DMS153 treated with DMSO at 0.1 percent for 48 hours (cell line): ENCODE measurements at regions not wholly inside any gene's neighbourhood (a gene's known extent, or its start where the extent isn't known, plus 50 kb on each side); places are given as distances from the start of the nearest gene placed in this dataset.
"Not testable (repeated sequence)": the region's sequence is repeated elsewhere in the genome, so short reads cannot be mapped to it uniquely, and the experiment has no call there.

Experiments used
- DNase-seq: peaks from one replicate; lab custom pipeline; 2025; ENCODE audit not compliant: unreplicated experiment; lab: John Stamatoyannopoulos, UW

DNA sequence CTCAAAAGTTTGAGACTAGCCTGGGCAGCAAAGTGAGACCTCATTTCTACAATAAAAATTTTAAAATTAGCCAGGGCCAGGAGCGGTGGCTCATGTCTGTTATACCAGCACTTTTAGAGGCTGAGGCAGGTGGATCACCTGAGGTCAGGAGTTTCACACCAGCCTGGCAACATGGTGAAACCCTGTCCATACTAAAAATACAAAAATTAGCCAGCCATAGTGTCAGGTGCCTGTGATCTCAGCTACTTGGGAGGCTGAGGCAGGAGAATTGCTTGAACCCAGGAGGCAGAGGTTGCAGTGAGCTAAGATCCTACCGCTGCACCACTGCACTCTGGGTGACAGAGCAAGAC lies 85.1 kb upstream of the MAP4 start:
- not testable (repeated sequence) for DNase-seq

DNA sequence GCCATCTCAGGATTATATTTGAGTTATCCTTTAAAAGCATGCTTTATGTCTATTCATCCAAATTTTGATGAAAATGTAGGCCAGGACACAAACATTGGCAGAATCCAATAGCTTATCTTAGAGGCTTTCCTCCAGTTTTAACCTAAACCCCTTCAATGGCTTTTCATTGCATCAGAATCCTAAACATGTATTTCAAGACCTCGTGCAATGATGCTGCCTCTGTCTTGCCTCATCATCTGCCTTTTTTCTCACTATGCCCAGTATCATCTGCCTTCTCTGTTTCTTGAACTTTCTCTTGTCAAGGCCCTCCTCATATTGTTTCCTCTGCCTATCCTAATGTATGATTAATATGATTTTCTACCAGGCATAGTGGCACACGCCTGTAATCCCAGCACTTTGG lies 76.1 kb upstream of the MAP4 start:
- DNase-seq = no peak

DNA sequence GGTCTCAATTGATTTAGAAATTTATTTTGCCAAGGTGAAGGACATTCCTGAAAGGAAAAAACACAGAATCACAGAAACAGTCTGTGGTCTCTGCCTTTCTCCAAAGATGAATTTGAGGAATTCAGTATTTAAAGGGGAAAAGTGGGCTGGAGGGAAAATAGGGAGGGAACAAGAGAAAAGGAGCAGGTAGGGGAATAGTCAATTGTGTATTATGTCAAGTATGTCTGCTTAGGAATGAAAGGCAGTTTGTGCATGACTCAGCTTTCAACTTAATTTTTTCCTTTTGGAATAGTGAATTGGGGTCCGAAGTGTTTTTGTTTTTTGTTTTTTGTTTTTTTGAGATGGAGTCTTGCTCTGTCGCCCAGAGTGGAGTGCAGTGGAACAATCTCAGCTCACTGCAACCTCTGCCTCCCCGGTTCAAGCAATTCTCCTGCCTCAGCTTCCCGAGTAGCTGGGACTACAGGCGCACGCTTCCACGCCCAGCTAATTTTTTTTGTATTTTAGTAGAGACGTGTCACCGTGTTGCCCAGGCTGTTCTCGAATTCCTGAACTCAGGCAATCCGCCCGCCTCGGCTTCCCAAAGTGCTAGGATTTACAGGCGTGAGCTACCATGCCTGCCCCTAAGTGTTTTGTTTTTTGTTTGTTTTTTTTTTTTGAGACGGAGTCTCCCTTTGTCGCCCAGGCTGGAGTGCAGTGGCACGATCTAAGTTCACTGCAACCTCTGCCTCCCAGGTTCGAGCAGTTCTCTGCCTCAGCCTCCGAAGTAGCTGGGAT lies 74.1 kb upstream of the MAP4 start:
- no peak for DNase-seq

DNA sequence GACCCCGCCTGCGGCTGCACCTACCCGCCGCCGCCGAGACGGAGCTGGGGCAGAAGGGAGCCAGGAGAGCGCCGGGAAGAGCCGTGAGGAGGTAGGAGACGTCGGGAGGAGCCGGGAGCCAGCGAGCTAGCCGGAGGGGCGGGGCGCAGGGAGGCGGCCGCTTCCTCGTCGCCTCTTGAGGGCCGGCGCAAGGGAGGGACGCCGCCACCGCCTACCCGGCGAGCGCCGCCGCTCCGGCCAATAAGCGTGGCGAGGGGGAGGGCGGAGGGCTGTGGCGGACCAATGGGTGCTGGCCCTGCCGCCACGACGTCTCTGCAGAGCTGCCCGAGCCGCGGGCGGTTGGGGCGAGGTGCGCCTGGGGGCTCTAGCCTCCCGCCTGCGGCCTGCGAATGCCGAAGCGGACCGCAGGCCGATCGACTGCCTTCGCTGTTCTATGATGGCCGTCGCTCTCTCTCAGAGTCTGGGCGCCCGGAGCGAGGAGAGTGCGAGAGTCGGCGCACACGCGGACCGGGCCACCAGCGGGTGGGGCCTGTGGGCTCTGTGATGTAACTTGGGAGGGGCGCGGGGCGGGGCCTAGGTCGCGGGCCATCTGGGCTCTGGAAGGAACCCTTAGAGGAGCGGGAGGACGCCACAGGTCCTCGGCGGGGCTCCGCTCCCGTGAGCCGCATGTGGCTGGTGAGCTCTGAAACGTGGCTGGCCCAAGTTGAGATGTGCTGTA lies 72.7 kb upstream of the MAP4 start:
- DNase-seq = peak; percentile 76

DNA sequence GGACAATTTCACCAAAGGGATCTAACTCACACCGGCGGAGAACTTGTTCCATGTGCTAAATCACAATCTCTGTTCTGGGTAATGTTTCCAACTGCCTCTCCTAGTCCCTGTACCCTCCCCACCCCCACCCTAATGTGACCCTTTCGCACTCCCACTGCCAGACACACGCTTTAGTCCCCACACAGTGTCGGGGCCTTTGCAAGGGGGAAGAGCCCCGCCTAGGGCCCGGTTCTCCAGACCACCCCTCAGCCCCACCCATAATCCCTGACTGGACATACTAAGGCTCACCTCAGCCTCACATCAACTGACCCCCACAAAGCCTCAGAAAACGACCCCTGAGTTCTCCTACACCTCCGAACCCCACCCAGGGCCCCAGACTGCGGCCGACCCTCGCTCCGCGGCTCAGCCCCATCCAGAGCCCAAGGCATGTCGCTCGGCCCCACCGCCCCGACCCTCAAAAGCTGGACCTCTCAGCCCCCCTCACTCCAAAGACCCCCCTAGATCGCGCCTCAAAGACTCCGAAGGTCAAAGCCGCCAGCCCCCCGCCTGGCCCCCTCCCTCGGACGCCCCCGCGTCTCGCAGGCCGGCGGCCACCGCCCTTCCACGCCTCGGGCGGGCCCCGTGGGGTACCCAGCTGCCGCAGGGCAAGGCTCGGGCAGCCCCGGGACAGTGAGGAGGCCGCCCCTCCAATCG lies 72.0 kb upstream of the MAP4 start:
- DNase-seq = no peak

DNA sequence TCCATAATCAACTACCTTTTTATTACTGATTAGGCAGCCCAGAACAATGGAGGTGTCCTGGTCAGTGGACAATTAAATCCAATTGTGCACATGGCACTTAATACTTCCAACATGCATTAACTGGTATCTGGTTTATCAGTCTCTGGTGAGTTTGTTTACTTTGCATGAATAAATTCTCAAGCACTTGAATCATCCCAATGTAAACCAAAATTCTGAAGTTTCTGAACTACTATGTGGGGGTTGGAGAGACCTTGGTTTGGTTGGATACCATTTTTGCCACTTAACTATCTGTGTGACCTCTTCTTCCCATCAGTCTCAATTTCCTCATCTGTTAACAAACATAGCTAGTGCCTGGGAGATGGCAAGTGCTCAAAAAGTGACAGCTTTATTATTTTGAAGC lies 70.5 kb upstream of the MAP4 start:
- DNase-seq = no peak

DNA sequence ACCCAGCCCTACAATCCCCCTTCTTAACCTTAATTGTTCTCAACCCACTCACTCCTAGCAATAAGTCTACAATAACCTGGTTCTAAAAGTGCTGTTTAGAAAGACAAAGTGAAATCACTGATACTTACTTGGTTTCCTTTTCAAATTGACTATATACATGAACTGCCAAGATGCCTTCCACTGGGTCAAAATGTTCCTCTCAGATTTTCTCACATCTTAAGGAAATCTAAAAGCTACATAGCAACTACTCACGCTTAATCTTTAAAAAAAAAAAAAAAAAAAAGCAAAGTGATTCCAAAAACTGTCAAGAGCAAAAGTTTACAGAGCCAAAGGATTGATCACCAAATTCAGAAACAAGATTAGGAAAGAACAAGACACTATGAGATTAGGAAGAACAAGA lies 68.7 kb upstream of the MAP4 start:
- DNase-seq = no peak

DNA sequence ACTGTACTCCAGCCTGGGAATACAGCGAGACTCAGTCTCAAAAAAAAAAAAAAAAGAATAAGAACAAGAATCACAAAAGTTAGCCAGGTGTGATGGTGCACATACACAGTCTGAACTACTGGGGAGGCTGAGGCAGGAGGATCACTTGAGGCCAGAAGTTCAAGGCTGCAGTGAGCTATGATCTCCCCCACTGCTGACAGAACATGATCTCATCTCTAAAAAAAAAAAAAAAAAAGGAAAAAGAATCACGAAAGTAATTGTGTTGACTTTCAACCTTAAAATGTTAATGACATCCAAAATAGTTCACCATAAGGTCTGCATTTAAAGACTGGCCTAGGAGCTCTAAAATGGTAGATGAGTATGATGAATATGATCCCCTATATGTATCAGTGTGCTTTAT lies 68.0 kb upstream of the MAP4 start:
- no peak for DNase-seq

DNA sequence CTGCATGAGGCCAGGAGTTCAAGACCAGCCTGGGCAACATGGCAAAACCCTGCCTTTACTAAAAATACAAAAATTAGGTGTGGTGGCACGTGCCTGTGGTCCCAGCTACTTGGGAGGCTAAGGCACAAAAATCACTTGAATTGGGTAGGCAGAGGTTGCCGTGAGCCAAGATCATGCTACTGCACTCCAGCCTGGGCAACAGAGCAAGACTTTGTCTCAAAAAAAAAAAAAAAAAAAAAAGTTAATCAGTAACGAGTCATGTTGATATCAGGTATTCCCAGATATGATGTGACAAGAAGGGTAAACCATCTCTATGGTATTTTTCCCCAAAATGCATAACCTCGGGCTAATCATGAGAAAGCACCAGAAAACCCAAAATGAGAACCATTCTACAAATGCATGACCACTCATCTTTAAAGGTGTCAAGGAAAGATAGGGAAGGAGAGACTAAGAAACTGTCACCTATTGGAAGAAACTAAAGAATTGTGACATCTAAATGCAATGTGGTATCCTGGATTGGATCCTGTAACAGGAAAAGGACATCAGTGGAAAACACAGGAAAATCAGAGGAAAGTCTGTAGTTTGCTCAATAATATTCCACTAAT lies 66.5 kb upstream of the MAP4 start:
- DNase-seq = no peak

DNA sequence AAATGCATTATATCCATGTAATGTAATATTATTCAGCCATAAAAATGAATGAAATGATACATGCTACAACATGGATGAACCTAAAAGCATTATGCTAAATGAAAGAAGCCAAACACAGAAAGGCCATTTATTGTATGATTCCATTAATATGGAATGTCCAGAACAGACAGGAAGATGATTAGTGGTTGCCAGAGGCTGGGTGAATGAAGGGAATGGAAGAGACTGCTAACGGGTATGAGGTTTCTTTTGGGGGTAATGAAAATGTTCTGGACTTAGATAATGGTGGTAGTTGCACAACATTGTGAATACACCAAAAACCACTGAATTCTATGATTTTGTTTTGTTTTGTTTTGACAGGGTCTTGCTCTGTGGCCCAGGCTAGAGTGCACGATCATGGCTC lies 61.6 kb upstream of the MAP4 start:
- no peak for DNase-seq

DNA sequence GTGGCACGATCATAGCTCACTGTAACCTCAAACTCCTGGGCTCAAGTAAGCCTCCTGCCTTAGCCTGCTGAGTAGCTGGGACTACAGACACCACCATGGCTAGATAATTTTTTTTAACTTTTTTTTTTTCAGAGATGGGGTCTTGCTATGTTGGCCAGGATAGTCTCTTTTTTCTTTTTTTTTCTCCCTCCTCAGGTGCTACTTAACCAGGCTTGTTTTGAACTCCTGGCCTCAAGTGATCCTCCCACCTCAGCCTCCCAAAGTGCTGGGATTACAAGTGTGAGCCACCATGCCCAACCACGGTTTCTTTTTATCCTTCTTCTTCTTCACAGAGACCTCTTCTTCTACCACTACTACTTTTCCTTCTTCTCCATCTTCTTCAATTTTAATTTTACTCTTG lies 53.8 kb upstream of the MAP4 start:
- DNase-seq = no peak

DNA sequence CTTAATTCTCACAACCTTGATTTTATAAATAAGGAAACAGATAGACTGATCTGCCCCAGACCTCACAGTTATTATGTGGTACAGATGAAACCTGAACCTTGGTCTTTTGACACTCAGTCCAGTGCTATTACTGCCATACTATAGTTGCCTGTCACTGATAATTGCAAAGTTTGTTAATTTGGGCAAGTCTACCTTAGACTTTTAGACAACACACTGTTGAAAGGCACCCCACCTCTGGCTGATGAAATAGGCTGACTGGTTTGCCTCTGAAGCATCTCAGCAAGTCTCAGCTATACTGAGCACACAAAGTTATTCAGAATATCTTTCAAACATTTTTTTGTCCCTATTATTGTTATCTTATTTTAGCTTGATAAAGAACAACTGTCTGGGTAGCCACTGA lies 53.1 kb upstream of the MAP4 start:
- DNase-seq = no peak

DNA sequence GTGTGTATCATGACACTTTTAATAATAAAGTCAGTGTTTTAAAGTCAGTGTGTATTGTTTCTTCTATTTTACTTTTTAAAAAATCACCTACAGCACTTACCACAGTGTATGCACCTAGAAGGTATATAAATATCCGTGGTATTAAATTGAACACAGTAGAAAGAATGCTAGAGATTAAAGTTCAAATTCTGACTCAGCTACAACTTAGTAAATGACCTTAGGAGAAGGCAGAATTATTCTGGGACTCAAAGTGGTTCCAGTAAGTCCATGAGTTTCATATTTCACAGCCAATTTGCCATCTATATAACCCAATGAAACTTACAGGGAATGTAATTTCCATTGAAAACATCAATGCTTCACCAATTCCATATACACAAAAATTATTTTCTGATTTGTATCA lies 52.7 kb upstream of the MAP4 start:
- DNase-seq = no peak

DNA sequence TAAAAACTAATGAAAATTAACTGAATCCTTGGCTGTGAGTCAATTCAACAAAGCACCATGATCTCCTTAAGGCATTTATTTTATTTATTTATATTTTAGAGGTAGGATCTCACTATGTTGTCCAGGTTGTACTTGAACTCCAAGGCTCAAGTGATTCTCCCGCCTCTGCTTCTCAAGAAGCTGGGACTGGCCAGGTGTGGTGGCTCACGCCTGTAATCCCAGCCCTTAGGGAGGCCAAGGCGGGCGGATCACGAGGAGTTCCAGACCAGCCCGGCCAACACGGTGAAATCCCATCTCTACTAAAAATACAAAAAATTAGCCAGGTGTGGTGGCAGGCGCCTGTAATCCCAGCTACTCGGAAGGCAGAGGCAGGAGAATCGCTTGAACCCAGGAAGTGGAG lies 52.1 kb upstream of the MAP4 start:
- not testable (repeated sequence) for DNase-seq

DNA sequence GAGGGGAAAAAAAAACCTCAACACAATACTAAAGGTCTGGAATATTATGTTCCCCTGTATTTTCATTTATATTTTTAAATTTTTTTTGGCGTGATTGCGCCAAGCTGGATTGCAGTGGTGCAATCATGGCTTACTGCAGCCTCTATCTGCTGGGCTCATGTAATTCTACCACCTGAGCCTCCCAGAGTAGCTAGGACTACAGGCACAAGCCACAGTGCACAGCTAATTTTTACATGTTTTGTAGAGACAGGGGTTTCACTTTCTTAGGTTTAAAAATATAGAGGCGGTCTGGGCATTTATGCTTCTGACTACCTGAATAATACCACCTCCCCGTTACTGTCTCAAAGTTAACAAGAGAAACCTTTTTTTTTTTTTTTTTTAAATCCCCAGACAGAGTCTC lies 51.1 kb upstream of the MAP4 start:
- DNase-seq = no peak
